ENCODE measurements at regions not wholly inside any gene's neighbourhood (a gene's known extent, or its start where the extent isn't known, plus 50 kb on each side); places are given as distances from the start of the nearest gene placed in this dataset.
"Not testable (repeated sequence)": the region's sequence is repeated elsewhere in the genome, so short reads cannot be mapped to it uniquely, and the experiment has no call there.

GRCh38 chr4:77293426-77293825 lies 136.4 kb downstream of the CCNG2 start:
- TF ChIP-seq SPI1 (IDR thresholded peaks at IDR 0.05; ENCODE audit: borderline replicate concordance, low read depth) (no peak), REST (IDR thresholded peaks at IDR 0.05; ENCODE audit: insufficient replicate concordance, low read depth) (no peak), CTCF (IDR thresholded peaks at IDR 0.05; ENCODE audit: insufficient read depth, low read length) (no peak), POLR2AphosphoS5 (IDR thresholded peaks at IDR 0.05; ENCODE audit: low read depth) (no peak), GABPA (IDR thresholded peaks at IDR 0.05; ENCODE audit: low read depth) (no peak)
- H3K27ac ChIP-seq (replicated peaks), result no peak overlapping the region
- no peaks in the 10 kb centered on the region for H3K27me3 ChIP-seq (ENCODE audit: insufficient read depth, poor library complexity, severe bottlenecking)
- H3K4me3 ChIP-seq (replicated peaks; ENCODE audit: insufficient read depth, low read length), result no peak overlapping the region
- DNase-seq (ENCODE audit: low read depth in 1 of 2, low spot score in 1 of 2), result no peak

- H3K4me3 ChIP-seq (replicated peaks; ENCODE audit: insufficient read depth, low read length); H3K27me3 ChIP-seq (ENCODE audit: insufficient read depth, poor library complexity, severe bottlenecking); H3K27ac ChIP-seq (replicated peaks); DNase-seq (ENCODE audit: low read depth in 1 of 2, low spot score in 1 of 2): not testable (repeated sequence)
Observed at GRCh38 chr4:77300996-77301395, 144.0 kb downstream of the CCNG2 start.

- no peak overlapping the region for H3K27ac ChIP-seq (replicated peaks)
- no peaks in the 10 kb centered on the region for H3K27me3 ChIP-seq (ENCODE audit: insufficient read depth, poor library complexity, severe bottlenecking)
- no peak for TF ChIP-seq CTCF (IDR thresholded peaks at IDR 0.05; ENCODE audit: insufficient read depth, low read length)
- TF ChIP-seq SPI1 (IDR thresholded peaks at IDR 0.05; ENCODE audit: borderline replicate concordance, low read depth), result no peak
- TF ChIP-seq POLR2AphosphoS5 (IDR thresholded peaks at IDR 0.05; ENCODE audit: low read depth), result no peak
- no peak for TF ChIP-seq REST (IDR thresholded peaks at IDR 0.05; ENCODE audit: insufficient replicate concordance, low read depth)
- TF ChIP-seq GABPA (IDR thresholded peaks at IDR 0.05; ENCODE audit: low read depth), result no peak
- no peak overlapping the region for H3K4me3 ChIP-seq (replicated peaks; ENCODE audit: insufficient read depth, low read length)
- no peak for DNase-seq (ENCODE audit: low read depth in 1 of 2, low spot score in 1 of 2)
Observed at GRCh38 chr4:77305766-77306165, 148.8 kb downstream of the CCNG2 start.

- H3K27ac ChIP-seq (replicated peaks), result no peak overlapping the region
- DNase-seq (ENCODE audit: low read depth in 1 of 2, low spot score in 1 of 2), result no peak
- no peaks in the 10 kb centered on the region for H3K27me3 ChIP-seq (ENCODE audit: insufficient read depth, poor library complexity, severe bottlenecking)
- TF ChIP-seq SPI1 (IDR thresholded peaks at IDR 0.05; ENCODE audit: borderline replicate concordance, low read depth) (no peak), POLR2AphosphoS5 (IDR thresholded peaks at IDR 0.05; ENCODE audit: low read depth) (no peak), CTCF (IDR thresholded peaks at IDR 0.05; ENCODE audit: insufficient read depth, low read length) (no peak), GABPA (IDR thresholded peaks at IDR 0.05; ENCODE audit: low read depth) (no peak)
- H3K4me3 ChIP-seq (replicated peaks; ENCODE audit: insufficient read depth, low read length), result no peak overlapping the region
Observed at GRCh38 chr4:77306496-77306895, 149.5 kb downstream of the CCNG2 start.
